ENCODE measurements at regions not wholly inside any gene's neighbourhood (a gene's known extent, or its start where the extent isn't known, plus 50 kb on each side); places are given as distances from the start of the nearest gene placed in this dataset.
"Not testable (repeated sequence)": the region's sequence is repeated elsewhere in the genome, so short reads cannot be mapped to it uniquely, and the experiment has no call there.

DNA sequence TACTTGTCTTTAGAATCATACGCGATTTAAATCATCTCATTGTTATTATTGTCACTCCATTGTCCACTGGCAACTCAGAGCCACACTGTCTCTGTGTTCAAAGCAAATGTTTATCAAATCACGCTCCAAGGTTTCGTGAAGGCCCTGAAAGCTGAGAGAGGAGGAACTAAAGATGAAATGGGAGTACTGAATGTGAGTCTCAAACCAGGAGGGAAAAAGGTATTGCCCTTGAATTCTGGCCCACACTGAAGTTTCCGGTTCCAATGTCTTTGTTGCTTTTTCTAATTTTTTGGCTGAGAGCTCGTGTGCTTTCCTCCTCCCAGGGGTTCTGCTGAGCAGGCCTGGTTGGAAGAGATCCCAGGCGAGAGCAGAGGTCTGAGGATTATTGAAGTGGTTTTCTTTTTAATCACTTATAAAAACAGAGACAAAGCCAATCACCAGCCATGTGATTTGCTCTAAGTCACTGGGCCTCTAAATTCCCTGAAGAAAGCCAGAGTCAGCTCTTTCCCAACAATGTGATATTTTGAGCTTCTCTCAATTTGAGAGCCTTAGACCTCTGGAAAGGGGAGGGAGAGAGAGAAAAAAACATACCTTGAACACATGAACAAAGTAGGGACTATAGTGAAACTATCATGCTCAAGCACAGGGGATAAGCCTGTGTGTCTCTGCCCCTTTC, 420.8 kb upstream of the GRAMD2B start:
- DNase-seq (ENCODE audit: extremely low read depth, low read depth), result peak; percentile 40
- TF ChIP-seq, protein P1, sequence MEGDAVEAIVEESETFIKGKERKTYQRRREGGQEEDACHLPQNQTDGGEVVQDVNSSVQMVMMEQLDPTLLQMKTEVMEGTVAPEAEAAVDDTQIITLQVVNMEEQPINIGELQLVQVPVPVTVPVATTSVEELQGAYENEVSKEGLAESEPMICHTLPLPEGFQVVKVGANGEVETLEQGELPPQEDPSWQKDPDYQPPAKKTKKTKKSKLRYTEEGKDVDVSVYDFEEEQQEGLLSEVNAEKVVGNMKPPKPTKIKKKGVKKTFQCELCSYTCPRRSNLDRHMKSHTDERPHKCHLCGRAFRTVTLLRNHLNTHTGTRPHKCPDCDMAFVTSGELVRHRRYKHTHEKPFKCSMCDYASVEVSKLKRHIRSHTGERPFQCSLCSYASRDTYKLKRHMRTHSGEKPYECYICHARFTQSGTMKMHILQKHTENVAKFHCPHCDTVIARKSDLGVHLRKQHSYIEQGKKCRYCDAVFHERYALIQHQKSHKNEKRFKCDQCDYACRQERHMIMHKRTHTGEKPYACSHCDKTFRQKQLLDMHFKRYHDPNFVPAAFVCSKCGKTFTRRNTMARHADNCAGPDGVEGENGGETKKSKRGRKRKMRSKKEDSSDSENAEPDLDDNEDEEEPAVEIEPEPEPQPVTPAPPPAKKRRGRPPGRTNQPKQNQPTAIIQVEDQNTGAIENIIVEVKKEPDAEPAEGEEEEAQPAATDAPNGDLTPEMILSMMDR (IDR thresholded peaks at IDR 0.05; ENCODE audit: low read depth, low read length, missing control alignments), result no peak
- H3K4me3 ChIP-seq (replicated peaks; ENCODE audit: low read depth, low read length), result no peak overlapping the region

DNA sequence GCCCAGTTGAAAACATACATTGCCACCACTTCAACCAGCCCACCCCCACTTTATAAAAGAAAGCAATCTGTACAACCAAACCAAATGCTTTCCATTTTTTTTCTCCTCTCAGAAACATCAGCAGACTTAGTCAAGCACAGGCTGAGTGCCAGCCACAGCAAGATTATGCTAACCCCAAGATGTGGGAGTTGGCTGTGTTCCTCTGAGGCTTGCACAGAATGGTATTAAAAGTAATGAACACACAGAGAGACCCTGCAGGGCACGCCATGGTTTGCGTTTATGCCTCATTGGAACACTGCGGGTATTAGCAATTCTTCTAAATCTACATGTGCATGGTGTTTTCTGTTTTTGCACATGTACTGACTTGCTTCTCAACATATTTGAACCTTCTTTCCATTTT, 419.9 kb upstream of the GRAMD2B start:
- peak; percentile 31 for DNase-seq (ENCODE audit: extremely low read depth, low read depth)
- H3K4me3 ChIP-seq (replicated peaks; ENCODE audit: low read depth, low read length), result no peak overlapping the region
- TF ChIP-seq, protein P1 (IDR thresholded peaks at IDR 0.05; ENCODE audit: low read depth, low read length, missing control alignments), result no peak

DNA sequence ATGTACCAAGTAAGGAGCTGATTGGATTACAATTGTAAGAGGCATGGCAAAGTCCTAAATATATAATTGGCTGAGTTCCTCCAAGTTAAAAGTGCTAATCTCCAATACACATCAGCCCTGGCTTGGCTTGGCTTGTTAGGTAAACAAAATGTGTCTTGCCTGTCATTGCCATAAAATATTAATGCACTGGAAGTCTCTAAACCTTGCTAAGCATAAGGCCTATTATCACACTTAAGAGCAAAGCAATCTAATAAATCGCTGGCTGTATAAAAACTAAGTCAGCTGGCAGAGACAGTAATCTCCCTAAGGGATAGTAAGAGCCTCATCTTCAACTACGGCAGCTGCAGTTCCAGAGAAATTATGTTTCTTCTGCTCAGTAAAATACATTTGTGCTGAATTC, 418.6 kb upstream of the GRAMD2B start:
- no peak for DNase-seq (ENCODE audit: extremely low read depth, low read depth)
- TF ChIP-seq, protein P1 (IDR thresholded peaks at IDR 0.05; ENCODE audit: low read depth, low read length, missing control alignments), result no peak
- no peak overlapping the region for H3K4me3 ChIP-seq (replicated peaks; ENCODE audit: low read depth, low read length)

DNA sequence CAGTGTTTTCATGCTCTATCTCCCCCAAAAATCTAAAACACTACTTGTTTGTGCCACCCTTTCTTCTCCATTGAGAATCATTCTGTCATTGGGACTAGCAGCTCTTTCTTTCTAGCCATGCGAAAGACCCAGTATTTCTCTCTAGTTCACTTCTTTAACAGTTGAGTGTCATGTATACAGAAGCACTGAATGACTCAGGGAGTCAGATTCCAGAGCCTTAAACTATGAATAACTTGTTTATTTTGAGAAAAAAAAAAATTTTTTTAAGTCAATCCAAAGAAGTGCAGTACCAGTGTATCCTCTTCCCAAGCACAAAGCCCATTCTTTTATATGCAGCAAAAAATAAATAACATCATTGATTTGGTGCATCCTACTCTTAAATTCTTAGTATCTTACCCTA, 415.4 kb upstream of the GRAMD2B start:
- H3K4me3 ChIP-seq (replicated peaks; ENCODE audit: low read depth, low read length), result no peak overlapping the region
- DNase-seq (ENCODE audit: extremely low read depth, low read depth), result no peak
- TF ChIP-seq, protein P1 (IDR thresholded peaks at IDR 0.05; ENCODE audit: low read depth, low read length, missing control alignments), result no peak

DNA sequence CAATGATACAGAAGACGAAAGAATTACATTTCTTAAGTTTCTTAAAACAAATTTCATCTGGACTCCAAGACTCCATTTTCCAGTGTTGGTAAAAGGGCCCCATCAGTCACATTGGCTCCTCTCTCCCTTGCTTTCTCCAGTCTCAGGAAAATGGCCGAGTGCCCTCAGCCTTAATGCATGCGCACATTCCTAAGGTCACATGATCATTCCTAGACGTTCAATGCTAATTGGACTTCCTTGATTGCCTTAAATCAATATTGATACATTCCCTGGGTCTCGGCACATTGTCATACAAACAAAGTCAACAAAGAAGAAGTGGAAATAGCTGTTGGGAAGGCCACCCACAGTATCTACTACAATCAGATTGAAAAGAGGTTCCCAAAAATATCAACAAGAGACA, 413.6 kb upstream of the GRAMD2B start:
- TF ChIP-seq, protein P1 (IDR thresholded peaks at IDR 0.05; ENCODE audit: low read depth, low read length, missing control alignments), result no peak
- H3K4me3 ChIP-seq (replicated peaks; ENCODE audit: low read depth, low read length), result no peak overlapping the region
- no peak for DNase-seq (ENCODE audit: extremely low read depth, low read depth)

DNA sequence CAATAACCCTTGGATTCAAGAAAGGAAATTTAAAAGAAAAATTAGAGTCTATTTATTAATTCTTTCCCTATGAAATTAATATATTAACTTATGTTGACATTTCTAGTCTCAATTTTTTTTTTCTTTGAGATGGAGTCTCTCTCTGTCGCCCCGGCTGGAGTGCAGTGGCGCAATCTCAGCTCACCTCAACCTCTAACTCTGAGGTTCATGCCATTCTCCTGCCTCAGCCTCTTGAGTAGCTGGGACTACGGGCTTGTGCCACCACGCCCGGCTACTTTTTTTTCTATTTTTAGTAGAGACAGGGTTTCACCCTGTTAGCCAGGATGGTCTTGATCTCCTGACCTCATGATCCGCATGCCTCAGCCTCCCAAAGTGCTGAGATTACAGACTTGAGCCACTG, 411.7 kb upstream of the GRAMD2B start:
- not testable (repeated sequence) for DNase-seq (ENCODE audit: extremely low read depth, low read depth); H3K4me3 ChIP-seq (replicated peaks; ENCODE audit: low read depth, low read length)

DNA sequence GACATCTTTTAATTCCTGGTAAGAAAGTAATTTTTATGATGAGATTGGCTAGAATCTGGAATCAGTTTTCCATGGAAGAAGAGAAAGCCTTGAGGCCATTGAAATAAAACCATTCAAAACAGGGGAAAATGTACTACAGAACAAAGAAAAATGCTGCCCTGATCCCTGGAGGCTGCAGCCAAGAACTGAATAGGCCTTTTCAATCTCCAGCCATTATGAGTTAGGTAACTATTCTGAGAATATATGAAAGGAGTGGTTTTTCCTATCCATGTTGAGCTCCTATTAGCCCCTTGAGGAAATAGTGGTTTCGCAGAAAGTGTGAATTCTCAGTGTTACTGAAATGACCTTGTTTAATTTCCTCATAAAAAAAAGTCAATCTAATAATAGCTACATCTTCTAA, 408.5 kb upstream of the GRAMD2B start:
- DNase-seq (ENCODE audit: extremely low read depth, low read depth), result no peak
- H3K4me3 ChIP-seq (replicated peaks; ENCODE audit: low read depth, low read length), result no peak overlapping the region
- TF ChIP-seq, protein P1 (IDR thresholded peaks at IDR 0.05; ENCODE audit: low read depth, low read length, missing control alignments), result no peak
